GM23338 (cell line): ENCODE measurements at regions not wholly inside any gene's neighbourhood (a gene's known extent, or its start where the extent isn't known, plus 50 kb on each side); places are given as distances from the start of the nearest gene placed in this dataset.

Experiments used
- ATAC-seq: fragments of 200-7000 bp; cut with Tn5 transposase; 3 replicates; pipeline ENCODE4 v1.9.1; 2020
- DNase-seq: peaks from one replicate; pipeline ENCODE4 v3.0.0-alpha.2; 2015; ENCODE audit warnings: low spot score
- H2AFZ ChIP-seq: fragments of 200-600 bp; sonication (generic); 2 replicates; pipeline ENCODE4 v1.8.0; 2016; ENCODE audit warnings: antibody characterized with exemption, mild to moderate bottlenecking, moderate library complexity
- H3F3A ChIP-seq: fragments of 200-600 bp; sonication (generic); replicated peaks from 2 replicates; pipeline ENCODE4 v1.8.0; 2017; ENCODE audit warnings: antibody characterized with exemption, mixed run types, low read depth
- H3K27ac ChIP-seq: fragments of 200-600 bp; sonication (generic); 2 replicates; pipeline ENCODE4 v1.6.1; 2016; ENCODE audit warnings: low read depth
- H3K27me3 ChIP-seq: fragments of 200-600 bp; sonication (generic); 2 replicates; pipeline ENCODE4 v1.8.0; 2016; ENCODE audit warnings: mild to moderate bottlenecking, mixed run types, moderate library complexity; ENCODE audit not compliant: insufficient read depth
- H3K36me3 ChIP-seq: fragments of 200-600 bp; sonication (generic); 2 replicates; pipeline ENCODE4 v1.8.0; 2016; ENCODE audit warnings: mild to moderate bottlenecking; ENCODE audit not compliant: insufficient read depth
- H3K4me1 ChIP-seq: fragments of 200-600 bp; sonication (generic); 2 replicates; pipeline ENCODE4 v1.8.0; 2016; ENCODE audit warnings: mild to moderate bottlenecking, moderate library complexity; ENCODE audit not compliant: insufficient read depth
- H3K4me2 ChIP-seq: fragments of 200-600 bp; sonication (generic); 2 replicates; pipeline ENCODE4 v1.7.1; 2017; ENCODE audit warnings: mixed run types
- H3K4me3 ChIP-seq: fragments of 200-600 bp; sonication (generic); 2 replicates; pipeline ENCODE4 v1.6.1; 2016; ENCODE audit warnings: mixed run types
- H3K79me2 ChIP-seq: fragments of 200-600 bp; sonication (generic); replicated peaks from 2 replicates; pipeline ENCODE4 v1.8.0; 2017; ENCODE audit warnings: mild to moderate bottlenecking; ENCODE audit not compliant: insufficient read depth
- H3K9me2 ChIP-seq: fragments of 200-600 bp; sonication (generic); 2 replicates; pipeline ENCODE4 v1.8.0; 2017; ENCODE audit not compliant: insufficient read depth
- H4K20me1 ChIP-seq: fragments of 200-600 bp; sonication (generic); replicated peaks from 2 replicates; pipeline ENCODE4 v1.8.0; 2017; ENCODE audit warnings: mild to moderate bottlenecking; ENCODE audit not compliant: insufficient read depth
- H3K27ac Mint-ChIP-seq: 2 replicates; pipeline ENCODE4 v1.8.0; 2020; ENCODE audit warnings: inconsistent platforms, mild to moderate bottlenecking, moderate library complexity, mixed read lengths
- H3K27me3 Mint-ChIP-seq: 3 replicates; pipeline ENCODE4 v1.8.0; 2022; ENCODE audit warnings: low read depth, mild to moderate bottlenecking, moderate library complexity, mixed read lengths, inconsistent platforms; ENCODE audit not compliant: insufficient read depth, poor library complexity
- H3K36me3 Mint-ChIP-seq: 3 replicates; pipeline ENCODE4 v1.8.0; 2021; ENCODE audit warnings: low read depth, mild to moderate bottlenecking, inconsistent platforms, moderate library complexity, mixed read lengths
- H3K4me1 Mint-ChIP-seq: 3 replicates; pipeline ENCODE4 v1.8.0; 2020; ENCODE audit warnings: mild to moderate bottlenecking, inconsistent platforms, mixed read lengths
- H3K4me3 Mint-ChIP-seq: 3 replicates; pipeline ENCODE4 v1.8.0; 2021; ENCODE audit warnings: moderate library complexity, mild to moderate bottlenecking, inconsistent platforms, mixed read lengths
- H3K9me3 Mint-ChIP-seq: 3 replicates; pipeline ENCODE4 v1.8.0; 2020; ENCODE audit warnings: moderate library complexity, mild to moderate bottlenecking, inconsistent platforms, mixed read lengths
- CREB1 ChIP-seq: fragments of 250-450 bp; sonication (Bioruptor Pico); IDR thresholded peaks from 2 replicates; pipeline ENCODE4 v1.5.0; 2020; ENCODE audit warnings: low read depth, mild to moderate bottlenecking, moderate library complexity
- EZH2 ChIP-seq: fragments of 200-600 bp; sonication (generic); IDR thresholded peaks from one replicate; pipeline ENCODE4 v1.8.0; 2017; ENCODE audit warnings: antibody characterized with exemption, mild to moderate bottlenecking, low read depth; ENCODE audit not compliant: unreplicated experiment
- EZH2phosphoT487 ChIP-seq: fragments of 200-600 bp; sonication (generic); IDR thresholded peaks from one replicate; pipeline ENCODE4 v1.8.1; 2018; ENCODE audit warnings: antibody characterized with exemption; ENCODE audit not compliant: unreplicated experiment
- JUNB ChIP-seq: IDR thresholded peaks from one replicate; pipeline ENCODE4 v1.6.1; 2016; ENCODE audit warnings: antibody characterized with exemption; ENCODE audit not compliant: unreplicated experiment
- NANOG ChIP-seq: IDR thresholded peaks from 2 replicates; pipeline ENCODE4 v1.6.1; 2016; ENCODE audit warnings: antibody characterized with exemption, borderline replicate concordance
- POLR2AphosphoS5 ChIP-seq: IDR thresholded peaks from 2 replicates; pipeline ENCODE4 v1.6.1; 2016; ENCODE audit warnings: antibody characterized with exemption, low read depth
- STAT1 ChIP-seq: IDR thresholded peaks from one replicate; pipeline ENCODE4 v1.6.1; 2016; ENCODE audit warnings: antibody characterized with exemption; ENCODE audit not compliant: unreplicated experiment
- ZNF114 ChIP-seq: fragments of 250-450 bp; sonication (Bioruptor Pico); IDR thresholded peaks from 2 replicates; pipeline ENCODE4 v1.5.0; 2020; ENCODE audit warnings: mild to moderate bottlenecking, moderate library complexity
- ZNF331 ChIP-seq: fragments of 250-450 bp; sonication (Bioruptor Pico); IDR thresholded peaks from 2 replicates; pipeline ENCODE4 v1.5.0; 2020; ENCODE audit warnings: low read depth, mild to moderate bottlenecking, moderate library complexity
- TF ChIP-seq, protein P1 (sequence below): IDR thresholded peaks from 2 replicates; pipeline ENCODE4 v1.6.1; 2016; ENCODE audit warnings: antibody characterized with exemption
- TF ChIP-seq, protein P2 (sequence below): IDR thresholded peaks from one replicate; pipeline ENCODE4 v1.6.1; 2018; ENCODE audit warnings: antibody characterized with exemption; ENCODE audit not compliant: unreplicated experiment
- TF ChIP-seq, protein P3 (sequence below): fragments of 250-450 bp; sonication (Bioruptor Pico); IDR thresholded peaks from 2 replicates; pipeline ENCODE4 v1.5.0; 2020; ENCODE audit warnings: mild to moderate bottlenecking, moderate library complexity
- TF ChIP-seq, protein P4 (sequence below), 2 experiments: fragments of 200-600 bp in 1 of 2; sonication (generic) in 1 of 2; conservative IDR thresholded peaks; 2 replicates each; pipeline versions ENCODE4 v1.5.1 to v1.6.1; 2016 to 2017; ENCODE audit warnings: antibody characterized with exemption in 2 of 2, low read depth in 2 of 2, mild to moderate bottlenecking in 2 of 2, moderate library complexity in 1 of 2

DNA sequence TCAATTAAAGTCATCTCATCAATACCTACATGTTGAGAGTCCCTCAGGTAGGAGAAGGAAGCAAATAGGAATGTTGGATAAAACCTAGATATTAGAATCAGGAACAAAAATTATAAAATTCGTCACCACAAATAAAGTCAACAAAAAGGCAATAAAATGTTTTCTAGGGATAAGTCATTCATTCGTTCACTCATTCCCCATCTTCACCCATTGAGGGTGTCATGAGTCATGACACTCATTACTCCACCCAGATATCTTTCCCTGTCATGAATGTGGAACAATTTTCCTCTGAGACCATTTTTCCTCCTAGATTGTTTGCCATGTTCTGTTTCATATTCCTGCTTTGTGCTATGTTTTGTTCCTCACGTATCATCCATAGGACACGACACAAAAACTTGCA is 50.9 kb upstream of the OLIG3 start:
- peaks cover 11% of the 10 kb centered on the region for H3K9me2 ChIP-seq
- peaks cover 61% of the 10 kb centered on the region for H3K4me1 Mint-ChIP-seq

More for the DNA sequence above, 50.9 kb upstream of the OLIG3 start:
- DNase-seq (no peak), ATAC-seq (no peak)
- Histone ChIP-seq H4K20me1 (no peaks in the 10 kb centered on the region), H3K4me3 (no peak overlapping the region), H3K27ac (no peak overlapping the region), H3K27me3 (no peaks in the 10 kb centered on the region), H3K79me2 (no peaks in the 10 kb centered on the region), H3K4me1 (peaks cover 64% of the 10 kb centered on the region), H3K36me3 (no peaks in the 10 kb centered on the region), H2AFZ (no peak overlapping the region), H3K4me2 (no peak overlapping the region), H3F3A (no peaks in the 10 kb centered on the region)
- Mint-ChIP-seq H3K4me3 (no peak overlapping the region), H3K27me3 (no peaks in the 10 kb centered on the region), H3K27ac (no peak overlapping the region), H3K9me3 (no peaks in the 10 kb centered on the region), H3K36me3 (no peaks in the 10 kb centered on the region)
- TF ChIP-seq JUNB (no peak), ZNF114 (CRISPR knock-in tag) (no peak), EZH2phosphoT487 (no peak), POLR2AphosphoS5 (no peak), EZH2 (no peak), ZNF331 (CRISPR knock-in tag) (no peak), NANOG (no peak), STAT1 (no peak), CREB1 (CRISPR knock-in tag) (no peak)
- TF ChIP-seq, protein P1, sequence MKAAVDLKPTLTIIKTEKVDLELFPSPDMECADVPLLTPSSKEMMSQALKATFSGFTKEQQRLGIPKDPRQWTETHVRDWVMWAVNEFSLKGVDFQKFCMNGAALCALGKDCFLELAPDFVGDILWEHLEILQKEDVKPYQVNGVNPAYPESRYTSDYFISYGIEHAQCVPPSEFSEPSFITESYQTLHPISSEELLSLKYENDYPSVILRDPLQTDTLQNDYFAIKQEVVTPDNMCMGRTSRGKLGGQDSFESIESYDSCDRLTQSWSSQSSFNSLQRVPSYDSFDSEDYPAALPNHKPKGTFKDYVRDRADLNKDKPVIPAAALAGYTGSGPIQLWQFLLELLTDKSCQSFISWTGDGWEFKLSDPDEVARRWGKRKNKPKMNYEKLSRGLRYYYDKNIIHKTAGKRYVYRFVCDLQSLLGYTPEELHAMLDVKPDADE: no peak
- TF ChIP-seq, protein P2, sequence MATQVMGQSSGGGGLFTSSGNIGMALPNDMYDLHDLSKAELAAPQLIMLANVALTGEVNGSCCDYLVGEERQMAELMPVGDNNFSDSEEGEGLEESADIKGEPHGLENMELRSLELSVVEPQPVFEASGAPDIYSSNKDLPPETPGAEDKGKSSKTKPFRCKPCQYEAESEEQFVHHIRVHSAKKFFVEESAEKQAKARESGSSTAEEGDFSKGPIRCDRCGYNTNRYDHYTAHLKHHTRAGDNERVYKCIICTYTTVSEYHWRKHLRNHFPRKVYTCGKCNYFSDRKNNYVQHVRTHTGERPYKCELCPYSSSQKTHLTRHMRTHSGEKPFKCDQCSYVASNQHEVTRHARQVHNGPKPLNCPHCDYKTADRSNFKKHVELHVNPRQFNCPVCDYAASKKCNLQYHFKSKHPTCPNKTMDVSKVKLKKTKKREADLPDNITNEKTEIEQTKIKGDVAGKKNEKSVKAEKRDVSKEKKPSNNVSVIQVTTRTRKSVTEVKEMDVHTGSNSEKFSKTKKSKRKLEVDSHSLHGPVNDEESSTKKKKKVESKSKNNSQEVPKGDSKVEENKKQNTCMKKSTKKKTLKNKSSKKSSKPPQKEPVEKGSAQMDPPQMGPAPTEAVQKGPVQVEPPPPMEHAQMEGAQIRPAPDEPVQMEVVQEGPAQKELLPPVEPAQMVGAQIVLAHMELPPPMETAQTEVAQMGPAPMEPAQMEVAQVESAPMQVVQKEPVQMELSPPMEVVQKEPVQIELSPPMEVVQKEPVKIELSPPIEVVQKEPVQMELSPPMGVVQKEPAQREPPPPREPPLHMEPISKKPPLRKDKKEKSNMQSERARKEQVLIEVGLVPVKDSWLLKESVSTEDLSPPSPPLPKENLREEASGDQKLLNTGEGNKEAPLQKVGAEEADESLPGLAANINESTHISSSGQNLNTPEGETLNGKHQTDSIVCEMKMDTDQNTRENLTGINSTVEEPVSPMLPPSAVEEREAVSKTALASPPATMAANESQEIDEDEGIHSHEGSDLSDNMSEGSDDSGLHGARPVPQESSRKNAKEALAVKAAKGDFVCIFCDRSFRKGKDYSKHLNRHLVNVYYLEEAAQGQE: no peak
- TF ChIP-seq, protein P3, sequence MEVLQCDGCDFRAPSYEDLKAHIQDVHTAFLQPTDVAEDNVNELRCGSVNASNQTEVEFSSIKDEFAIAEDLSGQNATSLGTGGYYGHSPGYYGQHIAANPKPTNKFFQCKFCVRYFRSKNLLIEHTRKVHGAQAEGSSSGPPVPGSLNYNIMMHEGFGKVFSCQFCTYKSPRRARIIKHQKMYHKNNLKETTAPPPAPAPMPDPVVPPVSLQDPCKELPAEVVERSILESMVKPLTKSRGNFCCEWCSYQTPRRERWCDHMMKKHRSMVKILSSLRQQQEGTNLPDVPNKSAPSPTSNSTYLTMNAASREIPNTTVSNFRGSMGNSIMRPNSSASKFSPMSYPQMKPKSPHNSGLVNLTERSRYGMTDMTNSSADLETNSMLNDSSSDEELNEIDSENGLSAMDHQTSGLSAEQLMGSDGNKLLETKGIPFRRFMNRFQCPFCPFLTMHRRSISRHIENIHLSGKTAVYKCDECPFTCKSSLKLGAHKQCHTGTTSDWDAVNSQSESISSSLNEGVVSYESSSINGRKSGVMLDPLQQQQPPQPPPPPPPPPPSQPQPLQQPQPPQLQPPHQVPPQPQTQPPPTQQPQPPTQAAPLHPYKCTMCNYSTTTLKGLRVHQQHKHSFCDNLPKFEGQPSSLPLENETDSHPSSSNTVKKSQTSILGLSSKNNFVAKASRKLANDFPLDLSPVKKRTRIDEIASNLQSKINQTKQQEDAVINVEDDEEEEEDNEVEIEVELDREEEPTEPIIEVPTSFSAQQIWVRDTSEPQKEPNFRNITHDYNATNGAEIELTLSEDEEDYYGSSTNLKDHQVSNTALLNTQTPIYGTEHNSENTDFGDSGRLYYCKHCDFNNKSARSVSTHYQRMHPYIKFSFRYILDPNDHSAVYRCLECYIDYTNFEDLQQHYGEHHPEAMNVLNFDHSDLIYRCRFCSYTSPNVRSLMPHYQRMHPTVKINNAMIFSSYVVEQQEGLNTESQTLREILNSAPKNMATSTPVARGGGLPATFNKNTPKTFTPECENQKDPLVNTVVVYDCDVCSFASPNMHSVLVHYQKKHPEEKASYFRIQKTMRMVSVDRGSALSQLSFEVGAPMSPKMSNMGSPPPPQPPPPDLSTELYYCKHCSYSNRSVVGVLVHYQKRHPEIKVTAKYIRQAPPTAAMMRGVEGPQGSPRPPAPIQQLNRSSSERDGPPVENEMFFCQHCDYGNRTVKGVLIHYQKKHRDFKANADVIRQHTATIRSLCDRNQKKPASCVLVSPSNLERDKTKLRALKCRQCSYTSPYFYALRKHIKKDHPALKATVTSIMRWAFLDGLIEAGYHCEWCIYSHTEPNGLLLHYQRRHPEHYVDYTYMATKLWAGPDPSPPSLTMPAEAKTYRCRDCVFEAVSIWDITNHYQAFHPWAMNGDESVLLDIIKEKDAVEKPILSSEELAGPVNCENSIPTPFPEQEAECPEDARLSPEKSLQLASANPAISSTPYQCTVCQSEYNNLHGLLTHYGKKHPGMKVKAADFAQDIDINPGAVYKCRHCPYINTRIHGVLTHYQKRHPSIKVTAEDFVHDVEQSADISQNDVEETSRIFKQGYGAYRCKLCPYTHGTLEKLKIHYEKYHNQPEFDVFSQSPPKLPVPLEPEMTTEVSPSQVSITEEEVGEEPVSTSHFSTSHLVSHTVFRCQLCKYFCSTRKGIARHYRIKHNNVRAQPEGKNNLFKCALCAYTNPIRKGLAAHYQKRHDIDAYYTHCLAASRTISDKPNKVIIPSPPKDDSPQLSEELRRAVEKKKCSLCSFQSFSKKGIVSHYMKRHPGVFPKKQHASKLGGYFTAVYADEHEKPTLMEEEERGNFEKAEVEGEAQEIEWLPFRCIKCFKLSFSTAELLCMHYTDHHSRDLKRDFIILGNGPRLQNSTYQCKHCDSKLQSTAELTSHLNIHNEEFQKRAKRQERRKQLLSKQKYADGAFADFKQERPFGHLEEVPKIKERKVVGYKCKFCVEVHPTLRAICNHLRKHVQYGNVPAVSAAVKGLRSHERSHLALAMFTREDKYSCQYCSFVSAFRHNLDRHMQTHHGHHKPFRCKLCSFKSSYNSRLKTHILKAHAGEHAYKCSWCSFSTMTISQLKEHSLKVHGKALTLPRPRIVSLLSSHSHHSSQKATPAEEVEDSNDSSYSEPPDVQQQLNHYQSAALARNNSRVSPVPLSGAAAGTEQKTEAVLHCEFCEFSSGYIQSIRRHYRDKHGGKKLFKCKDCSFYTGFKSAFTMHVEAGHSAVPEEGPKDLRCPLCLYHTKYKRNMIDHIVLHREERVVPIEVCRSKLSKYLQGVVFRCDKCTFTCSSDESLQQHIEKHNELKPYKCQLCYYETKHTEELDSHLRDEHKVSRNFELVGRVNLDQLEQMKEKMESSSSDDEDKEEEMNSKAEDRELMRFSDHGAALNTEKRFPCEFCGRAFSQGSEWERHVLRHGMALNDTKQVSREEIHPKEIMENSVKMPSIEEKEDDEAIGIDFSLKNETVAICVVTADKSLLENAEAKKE (CRISPR knock-in tag): no peak
- TF ChIP-seq, protein P4, sequence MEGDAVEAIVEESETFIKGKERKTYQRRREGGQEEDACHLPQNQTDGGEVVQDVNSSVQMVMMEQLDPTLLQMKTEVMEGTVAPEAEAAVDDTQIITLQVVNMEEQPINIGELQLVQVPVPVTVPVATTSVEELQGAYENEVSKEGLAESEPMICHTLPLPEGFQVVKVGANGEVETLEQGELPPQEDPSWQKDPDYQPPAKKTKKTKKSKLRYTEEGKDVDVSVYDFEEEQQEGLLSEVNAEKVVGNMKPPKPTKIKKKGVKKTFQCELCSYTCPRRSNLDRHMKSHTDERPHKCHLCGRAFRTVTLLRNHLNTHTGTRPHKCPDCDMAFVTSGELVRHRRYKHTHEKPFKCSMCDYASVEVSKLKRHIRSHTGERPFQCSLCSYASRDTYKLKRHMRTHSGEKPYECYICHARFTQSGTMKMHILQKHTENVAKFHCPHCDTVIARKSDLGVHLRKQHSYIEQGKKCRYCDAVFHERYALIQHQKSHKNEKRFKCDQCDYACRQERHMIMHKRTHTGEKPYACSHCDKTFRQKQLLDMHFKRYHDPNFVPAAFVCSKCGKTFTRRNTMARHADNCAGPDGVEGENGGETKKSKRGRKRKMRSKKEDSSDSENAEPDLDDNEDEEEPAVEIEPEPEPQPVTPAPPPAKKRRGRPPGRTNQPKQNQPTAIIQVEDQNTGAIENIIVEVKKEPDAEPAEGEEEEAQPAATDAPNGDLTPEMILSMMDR (conservative IDR thresholded peaks at IDR 0.05; ENCODE audit: low read depth in 2 of 2): no peak
